ENCODE measurements at regions not wholly inside any gene's neighbourhood (a gene's known extent, or its start where the extent isn't known, plus 50 kb on each side); places are given as distances from the start of the nearest gene placed in this dataset.
"Not testable (repeated sequence)": the region's sequence is repeated elsewhere in the genome, so short reads cannot be mapped to it uniquely, and the experiment has no call there.

GRCh38 chr7:135872861-135873260 lies 104.3 kb downstream of the MTPN start:
- DNase-seq = not testable (repeated sequence)

- DNase-seq = no peak
These were observed 114.2 kb upstream of the FAM180A start for GRCh38 chr7:135862586-135863340.

- no peak for DNase-seq
These were observed 110.9 kb upstream of the FAM180A start for GRCh38 chr7:135859538-135859937.

- DNase-seq = no peak
These were observed 110.2 kb upstream of the FAM180A start for GRCh38 chr7:135858851-135859250.

- no peak for DNase-seq
These were observed 109.8 kb upstream of the FAM180A start for GRCh38 chr7:135858379-135858778.

GRCh38 chr7:135857519-135858274 lies 109.1 kb upstream of the FAM180A start:
- no peak for DNase-seq

GRCh38 chr7:135856356-135857144 lies 107.9 kb upstream of the FAM180A start:
- DNase-seq = no peak

GRCh38 chr7:135855846-135856245 lies 107.2 kb upstream of the FAM180A start:
- no peak for DNase-seq

GRCh38 chr7:135853499-135853898 lies 104.9 kb upstream of the FAM180A start:
- no peak for DNase-seq

- DNase-seq = no peak
These were observed 104.4 kb upstream of the FAM180A start for GRCh38 chr7:135853008-135853407.

- DNase-seq = no peak
These were observed 98.6 kb upstream of the FAM180A start for GRCh38 chr7:135847242-135847641.

- DNase-seq = no peak
These were observed 97.7 kb upstream of the FAM180A start for GRCh38 chr7:135846339-135846738.

- no peak for DNase-seq
These were observed 96.9 kb upstream of the FAM180A start for GRCh38 chr7:135845415-135846075.

- DNase-seq = no peak
These were observed 96.3 kb upstream of the FAM180A start for GRCh38 chr7:135844903-135845302.

GRCh38 chr7:135843214-135843613 lies 94.6 kb upstream of the FAM180A start:
- no peak for DNase-seq

GRCh38 chr7:135842446-135843179 lies 94.0 kb upstream of the FAM180A start:
- no peak for DNase-seq

GRCh38 chr7:135840591-135840990 lies 92.0 kb upstream of the FAM180A start:
- DNase-seq = no peak

- no peak for DNase-seq
These were observed 89.1 kb upstream of the FAM180A start for GRCh38 chr7:135837675-135838074.

- DNase-seq = no peak
These were observed 85.7 kb upstream of the FAM180A start for GRCh38 chr7:135834266-135834665.

GRCh38 chr7:135833642-135834041 lies 85.0 kb upstream of the FAM180A start:
- DNase-seq = no peak

GRCh38 chr7:135831455-135832195 lies 83.0 kb upstream of the FAM180A start:
- no peak for DNase-seq

GRCh38 chr7:135828604-135829003 lies 80.0 kb upstream of the FAM180A start:
- no peak for DNase-seq

Measured in NCI-H1436 (cell line).